ENCODE measurements at regions not wholly inside any gene's neighbourhood (a gene's known extent, or its start where the extent isn't known, plus 50 kb on each side); places are given as distances from the start of the nearest gene placed in this dataset.

DNA sequence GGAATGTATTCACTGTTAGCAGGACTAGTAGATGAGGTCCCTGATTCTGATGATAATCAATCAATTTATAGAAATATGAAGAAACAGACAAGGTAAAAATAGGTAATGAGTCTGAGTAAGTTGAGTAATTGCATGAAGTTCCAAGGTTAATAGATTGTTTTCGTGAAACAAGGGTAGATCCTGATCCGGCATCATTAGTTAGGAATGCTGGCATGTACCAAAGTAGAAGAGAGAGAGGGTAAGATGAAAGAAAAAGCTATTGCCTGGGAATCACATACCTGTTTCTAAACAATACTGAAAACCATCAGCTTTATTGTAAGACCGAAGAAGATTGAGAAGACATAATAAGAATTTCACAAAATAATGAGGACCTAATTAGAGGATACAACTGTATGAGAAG lies 118.1 kb upstream of the ARPP21 start:
- Histone ChIP-seq H3K9me3 (replicated peaks; ENCODE audit: control insufficient read depth, insufficient read depth, low read length) (no peaks in the 10 kb centered on the region), H2AFZ (ENCODE audit: control insufficient read depth, low read depth, low read length) (no peak overlapping the region), H3K4me3 (no peak overlapping the region), H3K79me2 (ENCODE audit: control insufficient read depth, insufficient read depth, low read length) (no peaks in the 10 kb centered on the region), H3K27ac (ENCODE audit: control insufficient read depth, insufficient read depth) (no peak overlapping the region), H4K20me1 (ENCODE audit: control insufficient read depth, insufficient read depth) (no peaks in the 10 kb centered on the region), H3K36me3 (ENCODE audit: control insufficient read depth in 2 of 2, insufficient read depth in 2 of 2, low read length in 1 of 2) (no peaks in the 10 kb centered on the region), H3K27me3 (replicated peaks in 1 of 2; ENCODE audit: control insufficient read depth in 2 of 2, insufficient read depth in 2 of 2, low read length in 1 of 2) (no peaks in the 10 kb centered on the region), H3K4me1 (ENCODE audit: control insufficient read depth, insufficient read depth, low read length) (no peaks in the 10 kb centered on the region), H3K9ac (ENCODE audit: control insufficient read depth, insufficient read depth, low read length) (no peak overlapping the region), H3K4me2 (ENCODE audit: control insufficient read depth, insufficient read depth) (no peak overlapping the region)
- intact Hi-C loops (cut with micrococcal nuclease; ENCODE audit: unreplicated experiment) (no loop called here), in situ Hi-C loops (cut with MboI) (no loop called here)
- no TSS peak for BruUV-seq (replicated peaks)
- ATAC-seq (no peak), FAIRE-seq (no peak), DNase-seq (ENCODE audit: low read depth, low spot score) (no peak)
- ChIA-PET POLR2A (no interaction called here), CTCF (no interaction called here), SMC1A (ENCODE audit: uncharacterized antibody, unreplicated experiment) (no interaction called here), RAD21 (ENCODE audit: unreplicated experiment) (no interaction called here)
- WGBS (ENCODE audit: insufficient coverage, insufficient replicate concordance, low lambda C conversion rate, missing lambda C conversion rate): 31% methylated on average over 3 of the region's 3 CpGs
- no peak for TF ChIP-seq RAD51 (IDR thresholded peaks at IDR 0.05)
- no peak for TF ChIP-seq NR2C2 (IDR thresholded peaks at IDR 0.05; ENCODE audit: borderline replicate concordance, control insufficient read depth, insufficient read length, low read depth)
- no peak for TF ChIP-seq NFYA (IDR thresholded peaks at IDR 0.05; ENCODE audit: borderline replicate concordance, low read depth, low read length)
- TF ChIP-seq IKZF2 (IDR thresholded peaks at IDR 0.05): no peak
- no peak for TF ChIP-seq NFYB (IDR thresholded peaks at IDR 0.05; ENCODE audit: insufficient read depth, low read depth, low read length)
- no peak for TF ChIP-seq SP1 (IDR thresholded peaks at IDR 0.05; ENCODE audit: low read depth, low read length)
- no peak for TF ChIP-seq YY1 (IDR thresholded peaks at IDR 0.05; ENCODE audit: low read depth, low read length)

DNA sequence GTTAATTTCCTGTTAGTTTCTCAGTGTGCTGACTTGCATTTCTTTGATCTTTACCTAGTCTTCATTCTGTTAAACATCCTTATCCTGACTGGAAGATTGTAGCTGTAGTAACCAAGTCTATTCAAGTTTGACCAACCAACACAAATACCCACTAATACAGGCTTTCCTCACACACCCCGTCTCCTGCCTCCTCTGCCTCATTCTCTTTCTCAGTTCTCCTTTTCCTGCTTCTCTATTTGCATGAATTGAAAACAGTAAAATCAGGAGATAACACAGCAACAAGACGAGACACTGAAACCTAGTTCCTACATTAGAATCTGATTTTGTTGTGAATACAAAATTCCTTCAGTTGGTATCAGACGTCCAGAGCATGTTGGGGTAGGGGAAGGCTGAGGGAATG lies 116.9 kb upstream of the ARPP21 start:
- H3K79me2 ChIP-seq (ENCODE audit: control insufficient read depth, insufficient read depth, low read length): no peaks in the 10 kb centered on the region
- no peak for DNase-seq (ENCODE audit: low read depth, low spot score)
- FAIRE-seq: no peak
- no peaks in the 10 kb centered on the region for H3K4me1 ChIP-seq (ENCODE audit: control insufficient read depth, insufficient read depth, low read length)
- H2AFZ ChIP-seq (ENCODE audit: control insufficient read depth, low read depth, low read length): no peak overlapping the region
- RAD21 ChIA-PET (ENCODE audit: unreplicated experiment): no interaction called here
- no peak overlapping the region for H3K27ac ChIP-seq (ENCODE audit: control insufficient read depth, insufficient read depth)
- no peak for TF ChIP-seq POU2F2 (IDR thresholded peaks at IDR 0.05; ENCODE audit: borderline replicate concordance, low read depth, low read length)
- peak; percentile 78 for TF ChIP-seq SPI1 (IDR thresholded peaks at IDR 0.05; ENCODE audit: borderline replicate concordance, insufficient read depth, low read depth, low read length)
- no peak for TF ChIP-seq GATAD2B (conservative IDR thresholded peaks at IDR 0.05; ENCODE audit: low read depth)
- peak; percentile 53 for ATAC-seq
- H3K4me2 ChIP-seq (ENCODE audit: control insufficient read depth, insufficient read depth): peak overlapping the region; percentile 7; the same call in 1 of the 2 replicates
- BruUV-seq (replicated peaks): no TSS peak
- in situ Hi-C loops (cut with MboI): no loop called here
- no peak overlapping the region for H3K4me3 ChIP-seq
- no peaks in the 10 kb centered on the region for H4K20me1 ChIP-seq (ENCODE audit: control insufficient read depth, insufficient read depth)
- no peaks in the 10 kb centered on the region for H3K9me3 ChIP-seq (replicated peaks; ENCODE audit: control insufficient read depth, insufficient read depth, low read length)
- no peaks in the 10 kb centered on the region for H3K36me3 ChIP-seq (ENCODE audit: control insufficient read depth in 2 of 2, insufficient read depth in 2 of 2, low read length in 1 of 2)
- intact Hi-C loops (cut with micrococcal nuclease; ENCODE audit: unreplicated experiment): no loop called here
- no peak overlapping the region for H3K9ac ChIP-seq (ENCODE audit: control insufficient read depth, insufficient read depth, low read length)
- WGBS (ENCODE audit: insufficient coverage, insufficient replicate concordance, low lambda C conversion rate, missing lambda C conversion rate): 0% methylated on average over 3 of the region's 3 CpGs
- CTCF ChIA-PET: interaction anchor here (1.4 kb wide), 1 partner anchor 16 kb away, joined by 3 read pairs; no protein-coding TSS in a partner anchor
- no peaks in the 10 kb centered on the region for H3K27me3 ChIP-seq (replicated peaks in 1 of 2; ENCODE audit: control insufficient read depth in 2 of 2, insufficient read depth in 2 of 2, low read length in 1 of 2)
- SMC1A ChIA-PET (ENCODE audit: uncharacterized antibody, unreplicated experiment): no interaction called here
- POLR2A ChIA-PET: no interaction called here
